ENCODE measurements at regions not wholly inside any gene's neighbourhood (a gene's known extent, or its start where the extent isn't known, plus 50 kb on each side); places are given as distances from the start of the nearest gene placed in this dataset.
A peak's percentile ranks its signal among the peaks of the same experiment; 100 is the strongest.

DNA sequence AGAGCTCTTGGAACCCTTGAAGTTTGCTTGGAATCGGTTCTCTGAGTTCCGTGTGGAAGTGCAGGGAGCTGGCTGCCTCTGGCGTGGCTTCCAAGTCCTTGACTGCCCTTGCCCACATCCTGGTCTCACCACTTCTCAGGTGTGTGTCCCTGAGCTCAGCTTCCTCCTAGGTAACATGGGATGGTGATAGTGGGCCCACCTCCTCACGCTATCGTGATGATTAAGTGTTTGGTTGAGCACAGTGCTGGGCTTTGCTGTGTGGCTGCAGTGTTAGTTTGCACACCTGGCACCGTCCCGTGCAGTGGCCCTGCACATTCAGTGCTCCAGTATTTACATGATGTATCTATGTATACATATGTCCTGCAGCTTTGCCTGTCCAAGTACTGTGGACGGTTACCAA lies 81.5 kb downstream of the CLDN34 start:
- no peaks in the 10 kb centered on the region for H3K9me3 ChIP-seq
- TF ChIP-seq, protein P1, sequence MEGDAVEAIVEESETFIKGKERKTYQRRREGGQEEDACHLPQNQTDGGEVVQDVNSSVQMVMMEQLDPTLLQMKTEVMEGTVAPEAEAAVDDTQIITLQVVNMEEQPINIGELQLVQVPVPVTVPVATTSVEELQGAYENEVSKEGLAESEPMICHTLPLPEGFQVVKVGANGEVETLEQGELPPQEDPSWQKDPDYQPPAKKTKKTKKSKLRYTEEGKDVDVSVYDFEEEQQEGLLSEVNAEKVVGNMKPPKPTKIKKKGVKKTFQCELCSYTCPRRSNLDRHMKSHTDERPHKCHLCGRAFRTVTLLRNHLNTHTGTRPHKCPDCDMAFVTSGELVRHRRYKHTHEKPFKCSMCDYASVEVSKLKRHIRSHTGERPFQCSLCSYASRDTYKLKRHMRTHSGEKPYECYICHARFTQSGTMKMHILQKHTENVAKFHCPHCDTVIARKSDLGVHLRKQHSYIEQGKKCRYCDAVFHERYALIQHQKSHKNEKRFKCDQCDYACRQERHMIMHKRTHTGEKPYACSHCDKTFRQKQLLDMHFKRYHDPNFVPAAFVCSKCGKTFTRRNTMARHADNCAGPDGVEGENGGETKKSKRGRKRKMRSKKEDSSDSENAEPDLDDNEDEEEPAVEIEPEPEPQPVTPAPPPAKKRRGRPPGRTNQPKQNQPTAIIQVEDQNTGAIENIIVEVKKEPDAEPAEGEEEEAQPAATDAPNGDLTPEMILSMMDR (IDR thresholded peaks at IDR 0.05) = no peak
- DNase-seq (peak in 2 of 6 donors; percentile 9 to 29), ATAC-seq (peak; percentile 29 to 54 (median 44)), FAIRE-seq (no peak)
- intact Hi-C loops (cut with DNase I) = no loop called here
- no peaks in the 10 kb centered on the region for H3K36me3 ChIP-seq
- H3K4me3 ChIP-seq = no peak overlapping the region
- H3K4me1 ChIP-seq = peaks cover 0 to 3% (median 0%) of the 10 kb centered on the region in 3 donors
- WGBS, 2 donors = 27 to 42% methylated on average over 8 of the region's 8 CpGs
- no peaks in the 10 kb centered on the region for H3K27me3 ChIP-seq
- no peak overlapping the region for H3K27ac ChIP-seq

DNA sequence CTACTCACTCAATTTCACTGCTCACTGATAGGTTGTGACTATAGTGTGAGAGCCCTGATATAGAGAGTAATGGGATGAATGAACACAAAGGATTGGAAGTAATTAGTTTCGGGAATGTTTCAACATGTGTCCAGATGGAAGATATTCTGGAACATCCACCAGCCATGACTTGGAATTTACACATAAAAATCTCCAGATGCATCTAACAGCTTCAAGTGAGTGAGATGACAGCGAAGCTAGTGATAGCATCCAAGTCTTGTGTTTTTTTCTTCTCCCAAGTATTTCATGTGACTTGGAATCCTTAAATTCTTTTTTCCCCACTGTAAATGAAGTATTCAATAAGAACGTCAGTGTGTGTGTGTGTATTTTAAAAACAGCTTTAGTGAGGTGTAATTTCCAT lies 82.1 kb downstream of the CLDN34 start:
- TF ChIP-seq, protein P1 (IDR thresholded peaks at IDR 0.05) = no peak
- Histone ChIP-seq H3K27me3 (no peaks in the 10 kb centered on the region), H3K4me1 (peaks cover 0 to 3% (median 0%) of the 10 kb centered on the region in 3 donors), H3K27ac (no peak overlapping the region), H3K36me3 (no peaks in the 10 kb centered on the region), H3K4me3 (no peak overlapping the region), H3K9me3 (no peaks in the 10 kb centered on the region)
- no peak for DNase-seq
- intact Hi-C loops (cut with DNase I) = no loop called here
- 68 to 78% methylated on average over 3 of the region's 3 CpGs for WGBS, 2 donors
- FAIRE-seq = no peak
- no peak for ATAC-seq

DNA sequence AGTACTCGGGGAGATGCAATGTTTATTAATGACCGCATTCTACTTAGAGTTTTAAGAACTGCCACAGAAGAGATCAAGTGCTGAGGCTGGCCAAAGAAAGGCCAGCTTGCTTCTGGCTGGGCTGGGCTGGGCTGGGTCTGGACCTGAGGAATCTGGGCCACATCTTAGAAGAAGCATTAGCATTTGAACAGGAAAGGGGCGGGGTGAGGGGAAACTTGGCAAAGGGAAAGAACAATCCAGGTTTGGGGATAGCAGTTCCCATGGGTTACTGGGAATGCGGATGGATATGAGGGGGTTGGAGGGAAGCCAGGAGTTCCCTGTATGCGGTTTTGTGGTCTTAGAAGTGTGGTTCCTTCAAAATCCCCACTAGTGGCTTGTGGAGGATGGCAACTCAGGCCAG lies 83.3 kb downstream of the CLDN34 start:
- FAIRE-seq (no peak), ATAC-seq (no peak), DNase-seq (no peak)
- Histone ChIP-seq H3K36me3 (no peaks in the 10 kb centered on the region), H3K9me3 (no peaks in the 10 kb centered on the region), H3K4me1 (no peaks in the 10 kb centered on the region), H3K27me3 (no peaks in the 10 kb centered on the region), H3K4me3 (no peak overlapping the region), H3K27ac (no peak overlapping the region)
- TF ChIP-seq, protein P1 (IDR thresholded peaks at IDR 0.05) = no peak
- WGBS, 2 donors = 55 to 86% methylated on average over 5 of the region's 5 CpGs
- intact Hi-C loops (cut with DNase I) = no loop called here

DNA sequence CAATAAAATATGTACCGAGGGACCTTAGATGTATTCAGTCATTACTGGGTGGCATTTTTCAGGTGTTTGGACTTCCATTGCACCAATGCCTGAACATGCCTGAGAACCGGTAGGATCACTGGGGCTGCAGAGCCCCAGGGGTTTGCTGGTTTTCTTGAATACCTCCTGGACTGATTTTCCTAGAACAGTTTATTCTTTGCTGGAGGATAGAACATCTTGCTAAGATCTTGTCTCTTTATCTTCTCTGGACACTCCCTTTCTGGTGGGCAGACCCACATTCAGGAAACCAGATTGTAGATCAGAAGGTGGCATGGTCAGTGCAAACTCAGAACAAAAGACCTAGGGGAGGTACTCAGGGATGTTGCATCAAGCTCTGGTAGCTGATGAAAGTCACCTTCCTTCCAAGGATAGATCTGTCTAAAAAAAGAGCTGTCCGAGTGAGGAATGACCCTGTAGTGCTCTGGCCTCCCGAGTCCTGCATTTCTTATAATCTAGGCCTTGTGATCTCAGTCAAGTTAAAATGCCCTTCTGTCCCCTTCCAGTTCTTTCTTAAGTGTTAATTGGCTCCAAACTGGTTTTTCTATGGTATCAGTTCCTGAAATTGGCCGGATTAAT lies 84.8 kb downstream of the CLDN34 start:
- Histone ChIP-seq H3K27me3 (no peaks in the 10 kb centered on the region), H3K27ac (no peak overlapping the region), H3K4me3 (no peak overlapping the region), H3K36me3 (no peaks in the 10 kb centered on the region), H3K4me1 (no peaks in the 10 kb centered on the region), H3K9me3 (no peaks in the 10 kb centered on the region)
- ATAC-seq = no peak
- FAIRE-seq = no peak
- no peak for DNase-seq
- intact Hi-C loops (cut with DNase I) = no loop called here
- WGBS, 2 donors = 64 to 69% methylated on average over 5 of the region's 5 CpGs
- TF ChIP-seq, protein P1 (IDR thresholded peaks at IDR 0.05) = no peak

DNA sequence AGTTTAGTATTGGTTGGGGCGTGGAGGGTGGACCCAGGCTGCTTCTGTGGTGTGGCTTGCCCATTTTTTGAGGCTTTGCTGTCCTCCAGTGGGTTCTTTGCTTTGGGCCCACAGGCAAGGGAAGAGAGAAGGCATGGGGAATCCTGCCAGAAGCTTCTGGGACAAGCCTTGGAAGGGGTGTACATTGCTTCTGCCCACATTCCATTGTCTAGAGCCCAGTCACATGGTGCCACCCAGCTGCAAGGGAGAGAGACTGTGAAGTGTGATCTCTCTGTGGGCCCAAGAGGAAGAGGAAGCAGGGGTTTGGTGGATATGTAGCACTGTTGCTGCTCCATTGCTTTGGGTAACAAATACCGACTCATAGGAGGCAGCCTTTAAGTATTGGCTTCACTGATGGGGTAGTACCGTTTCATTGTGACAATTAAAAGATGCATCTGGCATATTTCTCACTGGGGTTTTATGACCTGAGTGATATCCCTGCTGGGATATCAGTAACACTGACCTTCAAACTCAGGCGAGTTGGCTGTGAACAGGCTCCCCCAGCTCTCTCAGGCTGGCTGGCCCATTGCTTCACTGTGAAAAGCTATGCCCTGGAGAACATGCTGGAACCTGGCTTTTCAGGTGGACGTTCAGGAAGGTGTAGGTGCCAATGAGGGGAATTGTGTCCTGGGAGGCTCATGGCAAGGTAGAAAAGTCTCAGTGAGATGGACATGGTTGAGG lies 85.9 kb downstream of the CLDN34 start:
- H3K9me3 ChIP-seq = no peaks in the 10 kb centered on the region
- ATAC-seq (peak; percentile 69 to 82 (median 76)), FAIRE-seq (no peak), DNase-seq (peak in 3 of 6 donors; percentile 22 to 46 (median 35))
- TF ChIP-seq, protein P1 (IDR thresholded peaks at IDR 0.05) = no peak
- intact Hi-C loops (cut with DNase I) = no loop called here
- 38 to 47% methylated on average over 5 of the region's 5 CpGs for WGBS, 2 donors
- no peaks in the 10 kb centered on the region for H3K4me1 ChIP-seq
- no peak overlapping the region for H3K27ac ChIP-seq
- no peaks in the 10 kb centered on the region for H3K27me3 ChIP-seq
- H3K36me3 ChIP-seq = no peaks in the 10 kb centered on the region
- H3K4me3 ChIP-seq = no peak overlapping the region
